ENCODE measurements at regions not wholly inside any gene's neighbourhood (a gene's known extent, or its start where the extent isn't known, plus 50 kb on each side); places are given as distances from the start of the nearest gene placed in this dataset.

DNA sequence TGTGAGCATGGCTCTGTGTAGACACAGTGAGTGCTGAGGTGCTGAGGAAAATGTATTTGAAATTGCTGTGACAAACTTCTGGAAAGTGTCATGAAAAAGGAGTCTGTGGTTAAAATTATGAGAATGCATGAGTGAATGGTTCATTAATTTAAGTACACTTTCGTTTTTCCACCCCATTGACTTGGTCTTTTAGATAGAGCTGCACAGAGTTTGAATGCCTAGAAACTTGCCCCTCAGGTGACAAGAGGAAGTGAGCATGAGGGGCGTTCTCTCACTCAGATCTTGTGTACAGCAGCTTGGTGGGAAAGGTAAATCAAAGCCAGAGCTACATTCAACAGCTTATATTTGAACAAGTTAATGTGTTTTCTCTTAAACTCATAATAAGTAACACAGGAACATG, 296.8 kb downstream of the WDR72 start:
- BruUV-seq (replicated peaks), result no TSS peak
- H3K4me3 Mint-ChIP-seq (ENCODE audit: low read depth, unreplicated experiment), result no peak overlapping the region
- TF ChIP-seq, protein P1, sequence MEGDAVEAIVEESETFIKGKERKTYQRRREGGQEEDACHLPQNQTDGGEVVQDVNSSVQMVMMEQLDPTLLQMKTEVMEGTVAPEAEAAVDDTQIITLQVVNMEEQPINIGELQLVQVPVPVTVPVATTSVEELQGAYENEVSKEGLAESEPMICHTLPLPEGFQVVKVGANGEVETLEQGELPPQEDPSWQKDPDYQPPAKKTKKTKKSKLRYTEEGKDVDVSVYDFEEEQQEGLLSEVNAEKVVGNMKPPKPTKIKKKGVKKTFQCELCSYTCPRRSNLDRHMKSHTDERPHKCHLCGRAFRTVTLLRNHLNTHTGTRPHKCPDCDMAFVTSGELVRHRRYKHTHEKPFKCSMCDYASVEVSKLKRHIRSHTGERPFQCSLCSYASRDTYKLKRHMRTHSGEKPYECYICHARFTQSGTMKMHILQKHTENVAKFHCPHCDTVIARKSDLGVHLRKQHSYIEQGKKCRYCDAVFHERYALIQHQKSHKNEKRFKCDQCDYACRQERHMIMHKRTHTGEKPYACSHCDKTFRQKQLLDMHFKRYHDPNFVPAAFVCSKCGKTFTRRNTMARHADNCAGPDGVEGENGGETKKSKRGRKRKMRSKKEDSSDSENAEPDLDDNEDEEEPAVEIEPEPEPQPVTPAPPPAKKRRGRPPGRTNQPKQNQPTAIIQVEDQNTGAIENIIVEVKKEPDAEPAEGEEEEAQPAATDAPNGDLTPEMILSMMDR (IDR thresholded peaks at IDR 0.05; ENCODE audit: unreplicated experiment), result no peak
- CTCF ChIA-PET, result no interaction called here
- DNase-seq, result no peak
- peaks cover 1% of the 10 kb centered on the region for H3K4me1 Mint-ChIP-seq (ENCODE audit: low read depth, unreplicated experiment)
- intact Hi-C loops (cut with micrococcal nuclease; ENCODE audit: unreplicated experiment), result no loop called here
- no peaks in the 10 kb centered on the region for H3K27me3 Mint-ChIP-seq (ENCODE audit: unreplicated experiment)
- no peaks in the 10 kb centered on the region for H3K9me3 Mint-ChIP-seq (ENCODE audit: low read depth, unreplicated experiment)
- H3K27ac Mint-ChIP-seq (ENCODE audit: unreplicated experiment), result no peak overlapping the region
- no peaks in the 10 kb centered on the region for H3K36me3 Mint-ChIP-seq (ENCODE audit: insufficient read depth, unreplicated experiment)

DNA sequence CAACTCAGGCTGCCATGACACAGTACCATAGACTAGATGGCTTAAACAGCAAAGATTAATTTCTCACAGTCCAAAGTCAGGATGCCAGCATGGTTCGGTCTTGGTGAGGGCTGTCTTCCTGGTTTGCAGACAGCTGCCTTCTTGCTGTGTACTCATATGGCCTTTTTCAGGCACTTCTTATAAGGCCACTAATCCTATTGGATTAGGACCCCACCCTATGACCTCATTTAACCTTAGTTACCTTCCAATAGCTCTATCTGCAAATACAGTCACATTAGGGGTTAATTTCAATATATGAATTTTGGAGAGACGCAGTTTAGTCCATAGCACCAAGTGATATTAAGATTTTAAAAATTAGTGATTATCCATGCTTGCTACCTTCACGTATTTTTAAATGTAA, 297.8 kb downstream of the WDR72 start:
- CTCF ChIA-PET, result no interaction called here

DNA sequence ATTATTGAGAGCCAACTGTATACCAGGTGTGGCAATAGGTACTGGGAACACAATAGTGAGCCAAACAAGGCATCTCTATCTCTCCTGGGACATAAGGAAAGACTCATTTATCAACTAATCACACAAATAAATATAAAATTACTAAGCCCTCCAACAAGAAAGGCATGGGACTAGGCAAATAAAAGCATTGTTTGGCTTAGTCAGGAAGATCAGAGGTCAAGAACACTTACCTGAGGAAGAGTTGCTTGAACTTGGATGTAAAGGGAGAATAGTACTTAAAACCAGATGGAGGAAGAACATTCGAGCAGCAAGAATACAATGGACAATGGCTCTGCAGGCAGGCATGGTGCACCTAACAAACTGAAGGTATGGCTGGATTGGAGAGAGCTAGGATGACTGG, 300.7 kb downstream of the WDR72 start:
- no peak for DNase-seq
- peaks cover 3% of the 10 kb centered on the region for H3K36me3 Mint-ChIP-seq (ENCODE audit: insufficient read depth, unreplicated experiment)
- CTCF ChIA-PET, result interaction anchor here (0.6 kb wide), 1 partner anchor 114 kb away, joined by 3 read pairs; no protein-coding TSS in a partner anchor
- no TSS peak for BruUV-seq (replicated peaks)
- H3K4me3 Mint-ChIP-seq (ENCODE audit: low read depth, unreplicated experiment), result no peak overlapping the region
- H3K27me3 Mint-ChIP-seq (ENCODE audit: unreplicated experiment), result no peaks in the 10 kb centered on the region
- H3K27ac Mint-ChIP-seq (ENCODE audit: unreplicated experiment), result no peak overlapping the region
- no peaks in the 10 kb centered on the region for H3K9me3 Mint-ChIP-seq (ENCODE audit: low read depth, unreplicated experiment)
- intact Hi-C loops (cut with micrococcal nuclease; ENCODE audit: unreplicated experiment), result loop anchor here (10.0 kb wide), 2 partner anchors 196 to 674 kb away; no protein-coding TSS in a partner anchor
- TF ChIP-seq, protein P1 (IDR thresholded peaks at IDR 0.05; ENCODE audit: unreplicated experiment), result no peak
- peaks cover 25% of the 10 kb centered on the region for H3K4me1 Mint-ChIP-seq (ENCODE audit: low read depth, unreplicated experiment)

More for the DNA sequence above, 297.8 kb downstream of the WDR72 start:
- no peaks in the 10 kb centered on the region for H3K36me3 Mint-ChIP-seq (ENCODE audit: insufficient read depth, unreplicated experiment)
- TF ChIP-seq, protein P1 (IDR thresholded peaks at IDR 0.05; ENCODE audit: unreplicated experiment), result no peak
- peaks cover 11% of the 10 kb centered on the region for H3K4me1 Mint-ChIP-seq (ENCODE audit: low read depth, unreplicated experiment)
- H3K9me3 Mint-ChIP-seq (ENCODE audit: low read depth, unreplicated experiment), result no peaks in the 10 kb centered on the region
- DNase-seq, result no peak
- no peak overlapping the region for H3K4me3 Mint-ChIP-seq (ENCODE audit: low read depth, unreplicated experiment)
- H3K27me3 Mint-ChIP-seq (ENCODE audit: unreplicated experiment), result no peaks in the 10 kb centered on the region
- intact Hi-C loops (cut with micrococcal nuclease; ENCODE audit: unreplicated experiment), result no loop called here
- H3K27ac Mint-ChIP-seq (ENCODE audit: unreplicated experiment), result no peak overlapping the region
- no TSS peak for BruUV-seq (replicated peaks)

DNA sequence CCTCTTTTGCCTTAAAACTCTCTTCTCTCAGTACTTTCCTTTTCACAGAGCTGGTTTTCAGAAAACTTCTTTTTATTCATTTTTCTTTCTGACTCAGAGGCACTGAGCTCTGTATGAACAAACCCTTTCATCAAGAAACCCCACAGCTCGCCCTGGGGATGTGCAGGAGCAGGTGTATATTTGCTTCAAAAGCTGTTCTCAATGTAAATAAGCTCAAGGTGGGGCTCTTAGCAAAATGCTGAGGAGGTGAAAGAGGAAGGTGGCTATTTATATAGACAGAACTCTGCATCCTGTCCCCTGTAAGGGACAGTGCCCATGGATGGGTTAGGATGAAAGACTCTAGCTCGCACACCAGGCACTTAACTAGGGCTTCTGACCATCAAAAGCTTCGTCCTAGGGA, 302.0 kb downstream of the WDR72 start:
- no TSS peak for BruUV-seq (replicated peaks)
- no peaks in the 10 kb centered on the region for H3K9me3 Mint-ChIP-seq (ENCODE audit: low read depth, unreplicated experiment)
- intact Hi-C loops (cut with micrococcal nuclease; ENCODE audit: unreplicated experiment), result loop anchor here (10.0 kb wide), 2 partner anchors 197 to 673 kb away; no protein-coding TSS in a partner anchor

More for the DNA sequence above, 302.0 kb downstream of the WDR72 start:
- H3K4me3 Mint-ChIP-seq (ENCODE audit: low read depth, unreplicated experiment), result no peak overlapping the region
- H3K4me1 Mint-ChIP-seq (ENCODE audit: low read depth, unreplicated experiment), result peaks cover 34% of the 10 kb centered on the region
- DNase-seq, result no peak
- TF ChIP-seq, protein P1 (IDR thresholded peaks at IDR 0.05; ENCODE audit: unreplicated experiment), result no peak
- H3K27me3 Mint-ChIP-seq (ENCODE audit: unreplicated experiment), result no peaks in the 10 kb centered on the region
- CTCF ChIA-PET, result no interaction called here
- no peak overlapping the region for H3K27ac Mint-ChIP-seq (ENCODE audit: unreplicated experiment)
- H3K36me3 Mint-ChIP-seq (ENCODE audit: insufficient read depth, unreplicated experiment), result peaks cover 3% of the 10 kb centered on the region
